HL-60 (cell line): ENCODE measurements at regions not wholly inside any gene's neighbourhood (a gene's known extent, or its start where the extent isn't known, plus 50 kb on each side); places are given as distances from the start of the nearest gene placed in this dataset.

Source experiments
- DNase-seq, 2 experiments: peaks; one replicate each; pipeline ENCODE4 v3.0.0-alpha.2; 2010 to 2020; ENCODE audit warnings: low read depth in 1 of 2, low spot score in 1 of 2
- H3K27ac ChIP-seq: fragments of 250-450 bp; sonication (Bioruptor Pico); replicated peaks from 2 replicates; pipeline ENCODE4 v1.5.1; 2020; ENCODE audit warnings: mild to moderate bottlenecking, moderate library complexity
- H3K27me3 ChIP-seq: fragments of 250-450 bp; sonication (Bioruptor Pico); 2 replicates; pipeline ENCODE4 v1.5.1; 2021; ENCODE audit warnings: mild to moderate bottlenecking, moderate library complexity; ENCODE audit not compliant: insufficient read depth, poor library complexity, severe bottlenecking
- H3K4me3 ChIP-seq: replicated peaks from 2 replicates; pipeline ENCODE4 v1.5.1; 2011; ENCODE audit warnings: mild to moderate bottlenecking, control low read depth, low read length; ENCODE audit not compliant: insufficient read depth
- CTCF ChIP-seq: IDR thresholded peaks from one replicate; pipeline ENCODE4 v1.5.1; 2011; ENCODE audit warnings: low read length, control low read depth, inconsistent platforms; ENCODE audit not compliant: insufficient read depth
- GABPA ChIP-seq: IDR thresholded peaks from 2 replicates; pipeline ENCODE4 v1.6.1; 2012; ENCODE audit warnings: low read depth
- POLR2AphosphoS5 ChIP-seq: IDR thresholded peaks from 2 replicates; pipeline ENCODE4 v1.6.1; 2012; ENCODE audit warnings: low read depth
- REST ChIP-seq: IDR thresholded peaks from 2 replicates; pipeline ENCODE4 v1.6.1; 2012; ENCODE audit warnings: low read depth; ENCODE audit not compliant: insufficient replicate concordance
- SPI1 ChIP-seq: IDR thresholded peaks from 2 replicates; pipeline ENCODE4 v1.6.1; 2012; ENCODE audit warnings: low read depth, mild to moderate bottlenecking, borderline replicate concordance

DNA sequence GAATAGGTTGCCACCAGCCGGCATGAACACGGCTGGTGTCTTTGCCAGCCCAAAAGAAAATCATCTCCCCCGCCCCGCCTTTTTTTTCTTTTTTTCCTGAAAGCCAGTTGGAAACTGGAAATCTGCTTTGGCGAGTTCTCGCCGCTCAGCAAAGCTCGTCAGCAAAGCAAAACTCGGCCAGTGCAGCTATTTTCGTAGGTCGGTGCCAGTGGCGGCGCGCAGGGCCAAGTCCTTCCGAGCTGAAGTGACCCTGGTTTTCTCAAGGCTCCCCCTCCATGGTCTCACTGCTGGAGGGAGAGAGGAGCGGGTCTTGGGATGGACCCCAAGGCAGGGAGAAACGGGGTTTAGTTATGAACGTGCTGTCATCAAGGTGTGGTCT lies 248.4 kb upstream of the RTL1 start:
- Histone ChIP-seq H3K27ac (no peak overlapping the region), H3K27me3 (no peaks in the 10 kb centered on the region), H3K4me3 (no peak overlapping the region)
- TF ChIP-seq POLR2AphosphoS5 (no peak), CTCF (no peak), REST (no peak), SPI1 (no peak)
- no peak for DNase-seq

- TF ChIP-seq CTCF (no peak), REST (no peak), GABPA (no peak), SPI1 (no peak), POLR2AphosphoS5 (no peak)
- Histone ChIP-seq H3K27me3 (no peaks in the 10 kb centered on the region), H3K4me3 (no peak overlapping the region), H3K27ac (no peak overlapping the region)
- DNase-seq: no peak
These were observed 249.3 kb upstream of the RTL1 start for GRCh38 chr14:101152855-101153254.

- no peak overlapping the region for H3K27ac ChIP-seq
- H3K4me3 ChIP-seq: no peak overlapping the region
- no peak for TF ChIP-seq POLR2AphosphoS5
- no peak for TF ChIP-seq CTCF
- TF ChIP-seq SPI1: no peak
- no peak for TF ChIP-seq REST
- TF ChIP-seq GABPA: no peak
- DNase-seq: no peak
- no peaks in the 10 kb centered on the region for H3K27me3 ChIP-seq
These were observed 250.2 kb upstream of the RTL1 start for GRCh38 chr14:101153691-101154090.
